ENCODE measurements at regions not wholly inside any gene's neighbourhood (a gene's known extent, or its start where the extent isn't known, plus 50 kb on each side); places are given as distances from the start of the nearest gene placed in this dataset.

GRCh38 chr12:76618031-76618430 lies 58.5 kb upstream of the OSBPL8 start:
- TF ChIP-seq SIN3A (IDR thresholded peaks at IDR 0.05; ENCODE audit: borderline replicate concordance, insufficient read depth, low read depth, low read length) (no peak), REST (IDR thresholded peaks at IDR 0.05; ENCODE audit: insufficient read depth in 1 of 2, low read depth in 2 of 2, low read length in 1 of 2) (no peak), POLR2AphosphoS5 (IDR thresholded peaks at IDR 0.05; ENCODE audit: low read depth, low read length) (no peak), TCF7L2 (IDR thresholded peaks at IDR 0.05; ENCODE audit: low read depth, low read length) (no peak), CTCF (IDR thresholded peaks at IDR 0.05) (no peak)
- Histone ChIP-seq H3K4me1 (ENCODE audit: control insufficient read depth, insufficient read depth, low read length) (no peaks in the 10 kb centered on the region), H3K27ac (ENCODE audit: low read length) (no peak overlapping the region), H3K36me3 (ENCODE audit: control insufficient read depth, insufficient read depth, low read length) (no peaks in the 10 kb centered on the region), H3K27me3 (ENCODE audit: control insufficient read depth, insufficient read depth, low read length) (peaks cover 3% of the 10 kb centered on the region; the same call in 1 of the 2 replicates), H3K4me3 (ENCODE audit: low read depth in 2 of 2, low read length in 2 of 2) (no peak overlapping the region), H3K9me3 (ENCODE audit: control insufficient read depth, insufficient read depth, low read depth, low read length) (no peaks in the 10 kb centered on the region)
- ATAC-seq (no peak), DNase-seq (ENCODE audit: low read depth, low spot score) (no peak)
- ChIA-PET CTCF (no interaction called here), POLR2A (no interaction called here)
- intact Hi-C loops (cut with micrococcal nuclease; ENCODE audit: unreplicated experiment) (no loop called here), in situ Hi-C loops (cut with HindIII; ENCODE audit: low pct_unique_long_range_greater_than_20kb, low sequenced_read_pairs) (no loop called here)
- BruUV-seq (replicated peaks), result no TSS peak

GRCh38 chr12:76621582-76622024 lies 62.0 kb upstream of the OSBPL8 start:
- no peaks in the 10 kb centered on the region for H3K4me1 ChIP-seq (ENCODE audit: control insufficient read depth, insufficient read depth, low read length)
- in situ Hi-C loops (cut with HindIII; ENCODE audit: low pct_unique_long_range_greater_than_20kb, low sequenced_read_pairs) (no loop called here), intact Hi-C loops (cut with micrococcal nuclease; ENCODE audit: unreplicated experiment) (loop anchor here (1.0 to 5.0 kb wide), 3 partner anchors 170 to 390 kb away; no protein-coding TSS in a partner anchor)
- H3K9me3 ChIP-seq (ENCODE audit: control insufficient read depth, insufficient read depth, low read depth, low read length), result no peaks in the 10 kb centered on the region
- no peak for TF ChIP-seq SIN3A (IDR thresholded peaks at IDR 0.05; ENCODE audit: borderline replicate concordance, insufficient read depth, low read depth, low read length)
- no peak for TF ChIP-seq TCF7L2 (IDR thresholded peaks at IDR 0.05; ENCODE audit: low read depth, low read length)
- TF ChIP-seq POLR2AphosphoS5 (IDR thresholded peaks at IDR 0.05; ENCODE audit: low read depth, low read length), result no peak
- peak; percentile 81; the same call in 1 of the 2 replicates for TF ChIP-seq CTCF (IDR thresholded peaks at IDR 0.05)
- ChIA-PET POLR2A (interaction anchor here (0.6 kb wide), 1 partner anchor 146 kb away, joined by 3 read pairs; no protein-coding TSS in a partner anchor), CTCF (interaction anchor here (0.5 to 1.0 kb wide), 5 partner anchors 8 to 389 kb away, joined by 3 to 7 read pairs (median 5); no protein-coding TSS in a partner anchor)
- no TSS peak for BruUV-seq (replicated peaks)
- 0 out of 2 replicates have a peak, but pooled peaks cover 3% of the 10 kb centered on the region for H3K27me3 ChIP-seq (ENCODE audit: control insufficient read depth, insufficient read depth, low read length)
- H3K36me3 ChIP-seq (ENCODE audit: control insufficient read depth, insufficient read depth, low read length), result no peaks in the 10 kb centered on the region
- peak; percentile 88 for ATAC-seq
- DNase-seq (ENCODE audit: low read depth, low spot score), result no peak
- no peak overlapping the region for H3K4me3 ChIP-seq (ENCODE audit: low read depth in 2 of 2, low read length in 2 of 2)
- no peak overlapping the region for H3K27ac ChIP-seq (ENCODE audit: low read length)
